ENCODE measurements at regions not wholly inside any gene's neighbourhood (a gene's known extent, or its start where the extent isn't known, plus 50 kb on each side); places are given as distances from the start of the nearest gene placed in this dataset.

GRCh38 chr15:98121957-98122356, 161.5 kb downstream of the ARRDC4 start:
- Mint-ChIP-seq H3K36me3 (ENCODE audit: insufficient read depth, unreplicated experiment) (no peaks in the 10 kb centered on the region), H3K4me1 (ENCODE audit: low read depth, unreplicated experiment) (no peaks in the 10 kb centered on the region), H3K27me3 (ENCODE audit: unreplicated experiment) (peaks cover 45% of the 10 kb centered on the region), H3K9me3 (ENCODE audit: low read depth, unreplicated experiment) (no peaks in the 10 kb centered on the region), H3K27ac (ENCODE audit: unreplicated experiment) (no peak overlapping the region), H3K4me3 (ENCODE audit: low read depth, unreplicated experiment) (no peak overlapping the region)
- intact Hi-C loops (cut with micrococcal nuclease; ENCODE audit: unreplicated experiment) = no loop called here
- DNase-seq = no peak
- BruUV-seq (replicated peaks) = no TSS peak
- CTCF ChIA-PET = no interaction called here
- no peak for TF ChIP-seq CTCF (IDR thresholded peaks at IDR 0.05; ENCODE audit: unreplicated experiment)

- intact Hi-C loops (cut with micrococcal nuclease; ENCODE audit: unreplicated experiment) = no loop called here
- no peak overlapping the region for H3K4me3 Mint-ChIP-seq (ENCODE audit: low read depth, unreplicated experiment)
Observed at GRCh38 chr15:98123297-98123696, 162.8 kb downstream of the ARRDC4 start.

GRCh38 chr15:98123834-98124233, 163.3 kb downstream of the ARRDC4 start:
- no peaks in the 10 kb centered on the region for H3K9me3 Mint-ChIP-seq (ENCODE audit: low read depth, unreplicated experiment)
- CTCF ChIA-PET = no interaction called here
- no peak for TF ChIP-seq CTCF (IDR thresholded peaks at IDR 0.05; ENCODE audit: unreplicated experiment)
- no peak overlapping the region for H3K4me3 Mint-ChIP-seq (ENCODE audit: low read depth, unreplicated experiment)
- no peaks in the 10 kb centered on the region for H3K36me3 Mint-ChIP-seq (ENCODE audit: insufficient read depth, unreplicated experiment)
- H3K27me3 Mint-ChIP-seq (ENCODE audit: unreplicated experiment) = peaks cover 45% of the 10 kb centered on the region
- H3K27ac Mint-ChIP-seq (ENCODE audit: unreplicated experiment) = no peak overlapping the region
- no peaks in the 10 kb centered on the region for H3K4me1 Mint-ChIP-seq (ENCODE audit: low read depth, unreplicated experiment)
- no peak for DNase-seq
- intact Hi-C loops (cut with micrococcal nuclease; ENCODE audit: unreplicated experiment) = no loop called here
- no TSS peak for BruUV-seq (replicated peaks)

More at GRCh38 chr15:98123297-98123696, 162.8 kb downstream of the ARRDC4 start:
- CTCF ChIA-PET = no interaction called here
- no peak overlapping the region for H3K27ac Mint-ChIP-seq (ENCODE audit: unreplicated experiment)
- H3K36me3 Mint-ChIP-seq (ENCODE audit: insufficient read depth, unreplicated experiment) = no peaks in the 10 kb centered on the region
- H3K4me1 Mint-ChIP-seq (ENCODE audit: low read depth, unreplicated experiment) = no peaks in the 10 kb centered on the region
- H3K9me3 Mint-ChIP-seq (ENCODE audit: low read depth, unreplicated experiment) = no peaks in the 10 kb centered on the region
- DNase-seq = no peak
- no peak for TF ChIP-seq CTCF (IDR thresholded peaks at IDR 0.05; ENCODE audit: unreplicated experiment)
- H3K27me3 Mint-ChIP-seq (ENCODE audit: unreplicated experiment) = peaks cover 45% of the 10 kb centered on the region
- no TSS peak for BruUV-seq (replicated peaks)

GRCh38 chr15:98124581-98124980, 164.1 kb downstream of the ARRDC4 start:
- H3K27ac Mint-ChIP-seq (ENCODE audit: unreplicated experiment) = no peak overlapping the region

More at GRCh38 chr15:98124581-98124980, 164.1 kb downstream of the ARRDC4 start:
- no peak for TF ChIP-seq CTCF (IDR thresholded peaks at IDR 0.05; ENCODE audit: unreplicated experiment)
- no peak for DNase-seq
- Mint-ChIP-seq H3K9me3 (ENCODE audit: low read depth, unreplicated experiment) (no peaks in the 10 kb centered on the region), H3K4me1 (ENCODE audit: low read depth, unreplicated experiment) (no peaks in the 10 kb centered on the region), H3K27me3 (ENCODE audit: unreplicated experiment) (peaks cover 45% of the 10 kb centered on the region), H3K4me3 (ENCODE audit: low read depth, unreplicated experiment) (no peak overlapping the region), H3K36me3 (ENCODE audit: insufficient read depth, unreplicated experiment) (no peaks in the 10 kb centered on the region)
- BruUV-seq (replicated peaks) = no TSS peak
- intact Hi-C loops (cut with micrococcal nuclease; ENCODE audit: unreplicated experiment) = no loop called here
- CTCF ChIA-PET = no interaction called here
